ENCODE measurements at regions not wholly inside any gene's neighbourhood (a gene's known extent, or its start where the extent isn't known, plus 50 kb on each side); places are given as distances from the start of the nearest gene placed in this dataset.
A peak's percentile ranks its signal among the peaks of the same experiment; 100 is the strongest.

DNA sequence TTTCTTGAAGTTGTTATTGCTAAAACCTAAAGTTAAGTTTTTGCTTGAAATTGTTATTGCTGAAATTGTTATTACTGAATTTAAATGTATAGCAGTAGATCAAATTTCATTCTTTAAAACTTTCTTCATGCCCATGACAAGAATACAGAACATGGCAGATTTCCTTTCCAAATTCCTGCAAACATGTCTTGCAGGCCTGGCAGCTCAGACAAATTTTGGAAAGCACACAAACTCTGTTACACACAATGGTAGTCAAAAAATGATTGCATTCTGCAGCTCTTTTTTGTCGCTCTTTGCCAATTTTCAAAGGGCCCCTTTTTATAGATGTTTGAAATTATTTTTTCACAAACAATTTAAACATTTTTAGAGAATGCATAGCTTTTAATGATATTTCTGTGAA is 1292.3 kb upstream of the B3GALT2 start:
- Histone ChIP-seq H3K27me3 (ENCODE audit: low read length) (no peaks in the 10 kb centered on the region), H3K4me2 (ENCODE audit: low read depth, low read length, poor library complexity, severe bottlenecking) (no peak overlapping the region), H4K20me1 (ENCODE audit: insufficient read depth, low read depth, low read length) (no peaks in the 10 kb centered on the region), H3K9ac (ENCODE audit: low read length) (no peak overlapping the region), H2AFZ (ENCODE audit: low read length) (no peak overlapping the region), H3K9me3 (ENCODE audit: low read length) (no peaks in the 10 kb centered on the region; the same call in 1 of the 2 replicates), H3K36me3 (ENCODE audit: insufficient read depth, low read length) (no peaks in the 10 kb centered on the region), H3K27ac (ENCODE audit: low read length) (no peak overlapping the region), H3K9me2 (replicated peaks; ENCODE audit: insufficient read depth, low read length) (no peaks in the 10 kb centered on the region; the same call in 1 of the 2 replicates), H3K4me3 (ENCODE audit: low read length) (no peak overlapping the region), H3K4me1 (ENCODE audit: low read length) (no peaks in the 10 kb centered on the region), H3K79me2 (ENCODE audit: low read length) (no peaks in the 10 kb centered on the region)
- no peak for DNase-seq

DNA sequence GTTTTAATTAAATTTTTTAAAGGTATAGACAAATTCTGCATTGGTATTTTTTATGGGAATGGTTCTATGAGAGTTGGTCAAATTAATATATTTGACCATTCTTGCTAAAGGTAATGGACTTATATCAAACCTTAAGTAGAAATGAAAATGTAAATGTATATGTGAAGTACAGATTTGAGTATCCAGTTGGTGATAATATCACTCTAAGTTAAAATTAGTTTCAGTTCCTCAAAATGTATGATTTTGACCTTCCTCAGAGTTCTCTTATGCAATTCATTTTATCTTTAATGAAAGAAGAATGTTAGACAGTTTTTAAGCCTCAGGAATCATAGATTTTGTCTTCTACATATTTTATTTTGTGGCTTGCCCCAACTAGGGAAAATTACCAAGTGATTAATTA is 1291.5 kb upstream of the B3GALT2 start:
- no peak overlapping the region for H3K4me2 ChIP-seq (ENCODE audit: low read depth, low read length, poor library complexity, severe bottlenecking)
- H3K9me2 ChIP-seq (replicated peaks; ENCODE audit: insufficient read depth, low read length), result no peaks in the 10 kb centered on the region; the same call in 1 of the 2 replicates
- no peaks in the 10 kb centered on the region for H3K36me3 ChIP-seq (ENCODE audit: insufficient read depth, low read length)
- no peak overlapping the region for H3K9ac ChIP-seq (ENCODE audit: low read length)
- no peak overlapping the region for H2AFZ ChIP-seq (ENCODE audit: low read length)
- no peaks in the 10 kb centered on the region for H4K20me1 ChIP-seq (ENCODE audit: insufficient read depth, low read depth, low read length)
- no peaks in the 10 kb centered on the region for H3K27me3 ChIP-seq (ENCODE audit: low read length)
- no peak overlapping the region for H3K4me3 ChIP-seq (ENCODE audit: low read length)
- no peak overlapping the region for H3K27ac ChIP-seq (ENCODE audit: low read length)
- no peaks in the 10 kb centered on the region for H3K4me1 ChIP-seq (ENCODE audit: low read length)
- no peaks in the 10 kb centered on the region for H3K79me2 ChIP-seq (ENCODE audit: low read length)
- no peaks in the 10 kb centered on the region; the same call in 1 of the 2 replicates for H3K9me3 ChIP-seq (ENCODE audit: low read length)
- peak; percentile 48 for DNase-seq

GRCh38 chr1:194476872-194477271 is 1290.5 kb upstream of the B3GALT2 start:
- DNase-seq, result no peak
- H3K79me2 ChIP-seq (ENCODE audit: low read length), result no peaks in the 10 kb centered on the region
- no peak overlapping the region for H3K4me2 ChIP-seq (ENCODE audit: low read depth, low read length, poor library complexity, severe bottlenecking)
- H3K9ac ChIP-seq (ENCODE audit: low read length), result no peak overlapping the region
- H3K4me3 ChIP-seq (ENCODE audit: low read length), result no peak overlapping the region
- no peaks in the 10 kb centered on the region for H3K36me3 ChIP-seq (ENCODE audit: insufficient read depth, low read length)
- no peak overlapping the region for H2AFZ ChIP-seq (ENCODE audit: low read length)
- no peak overlapping the region for H3K27ac ChIP-seq (ENCODE audit: low read length)
- no peaks in the 10 kb centered on the region; the same call in 1 of the 2 replicates for H3K9me3 ChIP-seq (ENCODE audit: low read length)
- H3K9me2 ChIP-seq (replicated peaks; ENCODE audit: insufficient read depth, low read length), result no peaks in the 10 kb centered on the region; the same call in 1 of the 2 replicates
- H3K27me3 ChIP-seq (ENCODE audit: low read length), result no peaks in the 10 kb centered on the region
- H3K4me1 ChIP-seq (ENCODE audit: low read length), result no peaks in the 10 kb centered on the region
- no peaks in the 10 kb centered on the region for H4K20me1 ChIP-seq (ENCODE audit: insufficient read depth, low read depth, low read length)

DNA sequence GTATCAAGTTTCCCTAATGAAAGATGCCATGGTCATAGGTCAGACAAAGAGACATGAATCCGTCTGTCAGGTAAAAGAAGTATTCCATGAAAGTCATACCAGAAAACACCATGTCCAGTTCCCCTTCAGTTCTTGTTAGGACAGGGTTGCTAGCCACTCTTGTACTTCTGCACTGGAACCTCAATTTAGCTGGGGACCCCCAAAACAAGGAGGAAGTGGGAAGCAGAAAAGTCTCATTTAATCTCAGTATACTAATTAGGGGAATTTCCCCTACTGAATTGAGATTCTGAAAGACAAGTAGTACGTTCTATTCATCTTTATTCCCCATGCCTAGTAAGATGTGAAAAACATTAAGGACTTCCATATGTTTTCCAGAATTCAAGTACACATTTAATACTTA is 1289.9 kb upstream of the B3GALT2 start:
- H3K9me3 ChIP-seq (ENCODE audit: low read length), result no peaks in the 10 kb centered on the region; the same call in 1 of the 2 replicates
- no peaks in the 10 kb centered on the region for H3K27me3 ChIP-seq (ENCODE audit: low read length)
- H3K27ac ChIP-seq (ENCODE audit: low read length), result no peak overlapping the region
- no peak for DNase-seq
- no peaks in the 10 kb centered on the region for H3K36me3 ChIP-seq (ENCODE audit: insufficient read depth, low read length)
- H3K4me1 ChIP-seq (ENCODE audit: low read length), result no peaks in the 10 kb centered on the region
- no peak overlapping the region for H3K4me3 ChIP-seq (ENCODE audit: low read length)
- no peaks in the 10 kb centered on the region for H4K20me1 ChIP-seq (ENCODE audit: insufficient read depth, low read depth, low read length)
- H3K9me2 ChIP-seq (replicated peaks; ENCODE audit: insufficient read depth, low read length), result no peaks in the 10 kb centered on the region; the same call in 1 of the 2 replicates
- no peaks in the 10 kb centered on the region for H3K79me2 ChIP-seq (ENCODE audit: low read length)
- H2AFZ ChIP-seq (ENCODE audit: low read length), result no peak overlapping the region
- no peak overlapping the region for H3K4me2 ChIP-seq (ENCODE audit: low read depth, low read length, poor library complexity, severe bottlenecking)
- no peak overlapping the region for H3K9ac ChIP-seq (ENCODE audit: low read length)

DNA sequence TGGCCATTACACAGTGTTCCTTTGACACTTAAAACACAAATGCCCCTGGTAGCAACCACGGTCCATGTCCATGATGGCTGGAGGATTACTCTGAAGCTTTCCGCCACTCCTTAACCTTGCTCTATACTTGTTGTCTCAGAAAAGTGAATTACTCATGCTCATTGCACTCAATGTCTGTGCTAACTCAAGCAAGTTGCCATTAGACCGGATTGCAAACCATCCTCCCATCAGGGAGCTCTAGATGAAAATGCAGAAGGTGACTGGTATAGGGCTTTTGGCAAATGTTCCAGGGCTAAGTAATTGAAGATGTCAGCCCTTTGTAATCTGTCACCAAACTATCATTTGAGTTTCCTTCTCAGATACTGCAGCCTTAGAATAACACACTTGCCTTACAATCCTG is 1288.3 kb upstream of the B3GALT2 start:
- no peaks in the 10 kb centered on the region for H3K79me2 ChIP-seq (ENCODE audit: low read length)
- no peaks in the 10 kb centered on the region for H3K27me3 ChIP-seq (ENCODE audit: low read length)
- H3K36me3 ChIP-seq (ENCODE audit: insufficient read depth, low read length), result no peaks in the 10 kb centered on the region
- H3K9ac ChIP-seq (ENCODE audit: low read length), result no peak overlapping the region
- no peak overlapping the region for H3K27ac ChIP-seq (ENCODE audit: low read length)
- no peaks in the 10 kb centered on the region for H3K4me1 ChIP-seq (ENCODE audit: low read length)
- H4K20me1 ChIP-seq (ENCODE audit: insufficient read depth, low read depth, low read length), result no peaks in the 10 kb centered on the region
- no peak for DNase-seq
- no peaks in the 10 kb centered on the region for H3K9me3 ChIP-seq (ENCODE audit: low read length)
- H3K4me3 ChIP-seq (ENCODE audit: low read length), result no peak overlapping the region
- no peak overlapping the region for H2AFZ ChIP-seq (ENCODE audit: low read length)
- no peak overlapping the region for H3K4me2 ChIP-seq (ENCODE audit: low read depth, low read length, poor library complexity, severe bottlenecking)
- no peaks in the 10 kb centered on the region; the same call in 1 of the 2 replicates for H3K9me2 ChIP-seq (replicated peaks; ENCODE audit: insufficient read depth, low read length)

- Histone ChIP-seq H3K9me3 (ENCODE audit: low read length) (no peaks in the 10 kb centered on the region), H3K36me3 (ENCODE audit: insufficient read depth, low read length) (no peaks in the 10 kb centered on the region), H3K9me2 (replicated peaks; ENCODE audit: insufficient read depth, low read length) (no peaks in the 10 kb centered on the region; the same call in 1 of the 2 replicates), H3K9ac (ENCODE audit: low read length) (no peak overlapping the region), H3K27me3 (ENCODE audit: low read length) (no peaks in the 10 kb centered on the region), H3K4me2 (ENCODE audit: low read depth, low read length, poor library complexity, severe bottlenecking) (no peak overlapping the region), H3K4me1 (ENCODE audit: low read length) (no peaks in the 10 kb centered on the region), H3K27ac (ENCODE audit: low read length) (no peak overlapping the region), H3K79me2 (ENCODE audit: low read length) (no peaks in the 10 kb centered on the region), H2AFZ (ENCODE audit: low read length) (no peak overlapping the region), H4K20me1 (ENCODE audit: insufficient read depth, low read depth, low read length) (no peaks in the 10 kb centered on the region), H3K4me3 (ENCODE audit: low read length) (no peak overlapping the region)
- DNase-seq, result no peak
Observed at GRCh38 chr1:194473766-194474165, 1287.4 kb upstream of the B3GALT2 start.

DNA sequence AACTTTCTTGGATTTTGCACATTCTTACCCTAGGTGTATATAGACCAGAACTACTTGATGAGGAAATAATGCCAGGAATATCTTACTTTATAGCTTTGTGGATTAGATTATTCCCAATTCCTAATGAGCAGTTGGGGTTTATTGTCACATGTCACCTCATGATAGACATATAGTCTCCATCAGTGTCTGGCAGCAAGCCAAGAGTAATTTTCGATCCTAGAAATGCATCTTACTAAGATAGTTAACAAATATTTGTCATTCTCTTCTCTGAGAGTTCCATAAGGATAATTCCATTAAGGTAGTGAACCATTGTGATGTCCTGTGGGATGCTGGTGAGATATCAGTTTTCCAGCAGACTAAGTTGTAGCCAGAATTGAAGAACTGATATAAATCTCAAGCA is 1282.9 kb upstream of the B3GALT2 start:
- Histone ChIP-seq H2AFZ (ENCODE audit: low read length) (no peak overlapping the region), H3K4me2 (ENCODE audit: low read depth, low read length, poor library complexity, severe bottlenecking) (no peak overlapping the region), H3K9me2 (replicated peaks; ENCODE audit: insufficient read depth, low read length) (no peaks in the 10 kb centered on the region; the same call in 1 of the 2 replicates), H3K27me3 (ENCODE audit: low read length) (no peaks in the 10 kb centered on the region), H3K36me3 (ENCODE audit: insufficient read depth, low read length) (no peaks in the 10 kb centered on the region), H3K9ac (ENCODE audit: low read length) (no peak overlapping the region), H3K27ac (ENCODE audit: low read length) (no peak overlapping the region), H3K4me1 (ENCODE audit: low read length) (no peaks in the 10 kb centered on the region), H3K9me3 (ENCODE audit: low read length) (no peaks in the 10 kb centered on the region), H3K79me2 (ENCODE audit: low read length) (no peaks in the 10 kb centered on the region), H4K20me1 (ENCODE audit: insufficient read depth, low read depth, low read length) (no peaks in the 10 kb centered on the region), H3K4me3 (ENCODE audit: low read length) (no peak overlapping the region)
- DNase-seq, result no peak

- Histone ChIP-seq H3K9me2 (replicated peaks; ENCODE audit: insufficient read depth, low read length) (no peaks in the 10 kb centered on the region; the same call in 1 of the 2 replicates), H3K36me3 (ENCODE audit: insufficient read depth, low read length) (no peaks in the 10 kb centered on the region), H3K9me3 (ENCODE audit: low read length) (no peaks in the 10 kb centered on the region), H3K4me2 (ENCODE audit: low read depth, low read length, poor library complexity, severe bottlenecking) (no peak overlapping the region), H3K4me3 (ENCODE audit: low read length) (no peak overlapping the region), H3K9ac (ENCODE audit: low read length) (no peak overlapping the region), H3K79me2 (ENCODE audit: low read length) (no peaks in the 10 kb centered on the region), H4K20me1 (ENCODE audit: insufficient read depth, low read depth, low read length) (no peaks in the 10 kb centered on the region), H3K27ac (ENCODE audit: low read length) (no peak overlapping the region), H3K27me3 (ENCODE audit: low read length) (no peaks in the 10 kb centered on the region), H3K4me1 (ENCODE audit: low read length) (no peaks in the 10 kb centered on the region), H2AFZ (ENCODE audit: low read length) (no peak overlapping the region)
- DNase-seq, result no peak
Observed at GRCh38 chr1:194466706-194467105, 1280.3 kb upstream of the B3GALT2 start.

DNA sequence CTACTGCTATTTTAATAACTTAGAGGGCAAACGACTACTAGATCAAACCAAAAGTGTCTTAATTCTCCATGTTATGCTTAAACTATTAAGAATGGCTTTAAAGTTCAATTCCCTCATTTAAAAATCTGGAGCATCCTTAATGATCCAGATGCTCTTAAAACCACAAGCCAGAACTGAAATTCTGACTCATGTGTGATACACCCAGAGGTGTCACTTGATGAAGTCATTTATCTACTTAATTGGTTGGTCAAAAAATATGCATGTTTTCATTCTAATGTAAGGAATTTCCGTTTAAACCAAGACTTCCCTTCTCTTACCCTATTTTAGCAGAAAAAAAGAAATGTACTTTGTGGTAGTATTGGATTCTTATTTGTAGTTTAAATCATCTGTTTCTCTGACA is 1261.2 kb upstream of the B3GALT2 start:
- H4K20me1 ChIP-seq (ENCODE audit: insufficient read depth, low read depth, low read length), result no peaks in the 10 kb centered on the region
- no peaks in the 10 kb centered on the region for H3K4me1 ChIP-seq (ENCODE audit: low read length)
- H3K9me3 ChIP-seq (ENCODE audit: low read length), result peaks cover 3% of the 10 kb centered on the region; the same call in 1 of the 2 replicates
- no peaks in the 10 kb centered on the region for H3K36me3 ChIP-seq (ENCODE audit: insufficient read depth, low read length)
- no peaks in the 10 kb centered on the region for H3K79me2 ChIP-seq (ENCODE audit: low read length)
- no peak for DNase-seq
- H3K27ac ChIP-seq (ENCODE audit: low read length), result no peak overlapping the region
- no peak overlapping the region for H3K9ac ChIP-seq (ENCODE audit: low read length)
- H3K27me3 ChIP-seq (ENCODE audit: low read length), result no peaks in the 10 kb centered on the region
- no peak overlapping the region for H3K4me2 ChIP-seq (ENCODE audit: low read depth, low read length, poor library complexity, severe bottlenecking)
- H3K9me2 ChIP-seq (replicated peaks; ENCODE audit: insufficient read depth, low read length), result no peaks in the 10 kb centered on the region
- no peak overlapping the region for H3K4me3 ChIP-seq (ENCODE audit: low read length)
- H2AFZ ChIP-seq (ENCODE audit: low read length), result no peak overlapping the region

All from Karpas-422 (cell line).